ENCODE measurements at regions not wholly inside any gene's neighbourhood (a gene's known extent, or its start where the extent isn't known, plus 50 kb on each side); places are given as distances from the start of the nearest gene placed in this dataset.
"Not testable (repeated sequence)": the region's sequence is repeated elsewhere in the genome, so short reads cannot be mapped to it uniquely, and the experiment has no call there.

GRCh38 chr2:142710336-142710735 lies 167.1 kb upstream of the KYNU start:
- peaks cover 18% of the 10 kb centered on the region for H3K9me3 Mint-ChIP-seq
- no peak overlapping the region for H3K4me3 Mint-ChIP-seq
- H3K27ac Mint-ChIP-seq = no peak overlapping the region
- no peaks in the 10 kb centered on the region for H3K4me1 Mint-ChIP-seq (ENCODE audit: low read depth)
- TF ChIP-seq CTCF (IDR thresholded peaks at IDR 0.05) = no peak
- no peaks in the 10 kb centered on the region for H3K27me3 Mint-ChIP-seq (ENCODE audit: insufficient read depth)
- H3K36me3 Mint-ChIP-seq (ENCODE audit: low read depth) = no peaks in the 10 kb centered on the region
- DNase-seq = no peak

- Mint-ChIP-seq H3K4me3 (no peak overlapping the region), H3K27me3 (ENCODE audit: insufficient read depth) (no peaks in the 10 kb centered on the region), H3K9me3 (peaks cover 28% of the 10 kb centered on the region), H3K27ac (no peak overlapping the region), H3K4me1 (ENCODE audit: low read depth) (no peaks in the 10 kb centered on the region), H3K36me3 (ENCODE audit: low read depth) (no peaks in the 10 kb centered on the region)
- no peak for TF ChIP-seq CTCF (IDR thresholded peaks at IDR 0.05)
- DNase-seq = no peak
Observed at GRCh38 chr2:142707318-142707717, 170.1 kb upstream of the KYNU start.

GRCh38 chr2:142702397-142702796 lies 175.1 kb upstream of the KYNU start:
- peaks cover 13% of the 10 kb centered on the region for H3K9me3 Mint-ChIP-seq
- H3K4me3 Mint-ChIP-seq; H3K27me3 Mint-ChIP-seq (ENCODE audit: insufficient read depth); H3K4me1 Mint-ChIP-seq (ENCODE audit: low read depth); H3K27ac Mint-ChIP-seq; H3K36me3 Mint-ChIP-seq (ENCODE audit: low read depth); DNase-seq: not testable (repeated sequence)

DNA sequence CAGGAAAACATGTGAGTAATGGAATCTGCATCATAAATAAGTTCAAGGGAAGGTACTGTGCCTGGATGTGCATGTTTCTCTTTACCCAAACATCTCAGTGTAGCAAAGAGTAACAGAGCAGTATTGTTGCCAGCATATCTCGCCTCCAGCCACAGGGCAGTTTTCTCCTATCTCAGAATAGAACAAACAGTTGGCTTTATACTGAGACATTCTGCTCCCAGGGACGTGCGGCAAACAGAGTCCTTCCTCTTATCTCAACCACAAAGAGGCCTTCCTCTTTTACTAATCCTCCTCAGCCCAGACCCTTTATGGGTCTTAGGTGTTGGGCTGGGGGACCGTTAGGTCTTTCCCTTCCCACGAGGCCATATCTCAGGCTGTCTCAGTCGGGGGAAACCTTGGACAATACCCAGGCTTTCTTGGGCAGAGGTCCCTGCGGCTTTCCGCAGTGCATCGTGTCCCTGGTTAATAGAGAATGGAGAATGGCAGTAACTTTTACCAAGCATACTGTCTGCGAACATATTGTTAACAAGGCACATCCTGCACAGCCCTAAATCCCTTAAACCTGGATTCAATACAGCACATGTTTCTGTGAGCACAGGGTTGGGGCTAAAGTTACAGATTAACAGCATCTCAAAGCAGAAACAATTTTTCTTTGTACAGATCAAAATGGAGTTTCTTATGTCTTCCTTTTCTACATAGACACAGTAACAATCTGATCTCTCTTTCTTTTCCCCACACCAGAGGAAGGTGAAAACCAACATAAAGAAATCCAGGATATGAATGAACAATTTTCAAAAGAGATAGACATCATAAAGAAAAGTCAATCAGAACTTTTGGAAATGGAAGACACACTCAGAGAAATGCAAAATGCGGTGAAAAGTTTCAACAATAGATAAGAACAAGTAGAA lies 181.9 kb upstream of the KYNU start:
- not testable (repeated sequence) for H3K4me3 Mint-ChIP-seq; H3K36me3 Mint-ChIP-seq (ENCODE audit: low read depth); H3K27ac Mint-ChIP-seq; DNase-seq; H3K4me1 Mint-ChIP-seq (ENCODE audit: low read depth); H3K27me3 Mint-ChIP-seq (ENCODE audit: insufficient read depth)
- H3K9me3 Mint-ChIP-seq = peaks cover 12% of the 10 kb centered on the region

- Mint-ChIP-seq H3K27me3 (ENCODE audit: insufficient read depth) (no peaks in the 10 kb centered on the region; the same call in 1 of the 2 replicates), H3K36me3 (ENCODE audit: low read depth) (no peaks in the 10 kb centered on the region), H3K27ac (no peak overlapping the region), H3K4me3 (no peak overlapping the region), H3K4me1 (ENCODE audit: low read depth) (no peaks in the 10 kb centered on the region), H3K9me3 (peaks cover 12% of the 10 kb centered on the region)
- no peak for DNase-seq
- no peak for TF ChIP-seq CTCF (IDR thresholded peaks at IDR 0.05)
Observed at GRCh38 chr2:142694282-142694681, 183.2 kb upstream of the KYNU start.

DNA sequence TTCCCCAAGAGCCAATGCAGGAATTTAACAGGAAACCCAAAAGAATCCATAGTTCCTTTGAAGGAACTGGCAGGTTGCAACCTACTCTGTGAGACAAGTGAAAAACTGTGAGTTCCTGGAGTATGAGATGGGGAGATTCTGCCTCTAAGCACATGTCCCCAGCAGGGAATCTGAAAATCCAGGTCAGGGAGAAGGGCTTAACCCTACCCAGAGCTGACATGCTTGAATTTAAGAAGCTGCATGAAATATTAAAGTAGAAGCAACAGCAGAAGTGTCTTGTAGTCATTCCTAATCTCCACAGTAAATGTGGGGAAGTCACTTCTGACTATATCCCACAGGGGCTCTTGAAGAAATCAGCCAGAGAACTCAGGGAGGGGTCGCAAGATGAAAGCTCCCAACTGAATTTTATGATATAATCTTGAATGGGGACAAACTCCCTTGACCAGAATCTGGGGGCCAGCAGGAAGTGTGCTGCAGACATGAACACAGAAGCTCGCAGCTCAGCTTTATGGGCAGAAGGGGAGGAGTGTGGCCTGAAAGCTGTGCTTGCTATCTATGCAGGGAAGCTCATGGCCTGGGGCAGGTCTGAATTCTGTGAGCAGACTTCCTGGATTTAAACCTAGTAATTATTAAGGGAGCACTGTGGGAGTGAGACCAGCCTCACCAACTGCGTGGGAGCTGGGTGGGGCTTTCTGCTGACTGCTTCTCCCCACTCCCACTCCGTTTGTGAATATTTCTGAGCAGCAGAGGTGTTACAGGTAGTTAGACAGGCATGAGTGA lies 184.1 kb upstream of the KYNU start:
- H3K27me3 Mint-ChIP-seq (ENCODE audit: insufficient read depth) = no peaks in the 10 kb centered on the region; the same call in 1 of the 2 replicates
- no peaks in the 10 kb centered on the region for H3K4me1 Mint-ChIP-seq (ENCODE audit: low read depth)
- no peak overlapping the region for H3K27ac Mint-ChIP-seq
- H3K36me3 Mint-ChIP-seq (ENCODE audit: low read depth) = no peaks in the 10 kb centered on the region
- no peak for DNase-seq
- H3K9me3 Mint-ChIP-seq = peaks cover 8% of the 10 kb centered on the region
- TF ChIP-seq CTCF (IDR thresholded peaks at IDR 0.05) = no peak
- no peak overlapping the region for H3K4me3 Mint-ChIP-seq

Measured in HFFc6 (cell line).